Adrenal gland (tissue), 5 donors: ENCODE measurements at regions not wholly inside any gene's neighbourhood (a gene's known extent, or its start where the extent isn't known, plus 50 kb on each side); places are given as distances from the start of the nearest gene placed in this dataset.

Experiments used
- POLR2A ChIP-seq, 2 donors: fragments of 450-650 bp; IDR thresholded peaks; one replicate each; pipeline ENCODE4 v1.6.1; 2017; ENCODE audit warnings: antibody characterized with exemption in 2 of 2, mild to moderate bottlenecking in 2 of 2, moderate library complexity in 1 of 2
- TF ChIP-seq, protein P1 (sequence below), 6 experiments: fragments of 450-650 bp in 4 of 6; fragments of 200-600 bp in 2 of 6; sonication (generic) in 1 of 6; IDR thresholded peaks; 1 replicate in 5 of 6; 2 replicates in 1 of 6; pipeline versions ENCODE4 v1.5.1 to v1.8.0; 2016 to 2021; ENCODE audit warnings: antibody characterized with exemption in 6 of 6, mild to moderate bottlenecking in 2 of 6, moderate library complexity in 1 of 6
- donor health status: DM: no; HTN: no; CAD: no.

- TF ChIP-seq, protein P1, sequence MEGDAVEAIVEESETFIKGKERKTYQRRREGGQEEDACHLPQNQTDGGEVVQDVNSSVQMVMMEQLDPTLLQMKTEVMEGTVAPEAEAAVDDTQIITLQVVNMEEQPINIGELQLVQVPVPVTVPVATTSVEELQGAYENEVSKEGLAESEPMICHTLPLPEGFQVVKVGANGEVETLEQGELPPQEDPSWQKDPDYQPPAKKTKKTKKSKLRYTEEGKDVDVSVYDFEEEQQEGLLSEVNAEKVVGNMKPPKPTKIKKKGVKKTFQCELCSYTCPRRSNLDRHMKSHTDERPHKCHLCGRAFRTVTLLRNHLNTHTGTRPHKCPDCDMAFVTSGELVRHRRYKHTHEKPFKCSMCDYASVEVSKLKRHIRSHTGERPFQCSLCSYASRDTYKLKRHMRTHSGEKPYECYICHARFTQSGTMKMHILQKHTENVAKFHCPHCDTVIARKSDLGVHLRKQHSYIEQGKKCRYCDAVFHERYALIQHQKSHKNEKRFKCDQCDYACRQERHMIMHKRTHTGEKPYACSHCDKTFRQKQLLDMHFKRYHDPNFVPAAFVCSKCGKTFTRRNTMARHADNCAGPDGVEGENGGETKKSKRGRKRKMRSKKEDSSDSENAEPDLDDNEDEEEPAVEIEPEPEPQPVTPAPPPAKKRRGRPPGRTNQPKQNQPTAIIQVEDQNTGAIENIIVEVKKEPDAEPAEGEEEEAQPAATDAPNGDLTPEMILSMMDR (IDR thresholded peaks at IDR 0.05): no peak
- TF ChIP-seq POLR2A (IDR thresholded peaks at IDR 0.05): no peak
Measured at GRCh38 chr6:125508793-125509192, 207.0 kb upstream of the HDDC2 start.
